GM23338 (cell line): ENCODE measurements at regions not wholly inside any gene's neighbourhood (a gene's known extent, or its start where the extent isn't known, plus 50 kb on each side); places are given as distances from the start of the nearest gene placed in this dataset.

Source experiments
- CREB1 ChIP-seq: fragments of 250-450 bp; sonication (Bioruptor Pico); IDR thresholded peaks from 2 replicates; pipeline ENCODE4 v1.5.0; 2020; ENCODE audit warnings: low read depth, mild to moderate bottlenecking, moderate library complexity
- EZH2 ChIP-seq: fragments of 200-600 bp; sonication (generic); IDR thresholded peaks from one replicate; pipeline ENCODE4 v1.8.0; 2017; ENCODE audit warnings: antibody characterized with exemption, mild to moderate bottlenecking, low read depth; ENCODE audit not compliant: unreplicated experiment
- EZH2phosphoT487 ChIP-seq: fragments of 200-600 bp; sonication (generic); IDR thresholded peaks from one replicate; pipeline ENCODE4 v1.8.1; 2018; ENCODE audit warnings: antibody characterized with exemption; ENCODE audit not compliant: unreplicated experiment
- JUNB ChIP-seq: IDR thresholded peaks from one replicate; pipeline ENCODE4 v1.6.1; 2016; ENCODE audit warnings: antibody characterized with exemption; ENCODE audit not compliant: unreplicated experiment
- NANOG ChIP-seq: IDR thresholded peaks from 2 replicates; pipeline ENCODE4 v1.6.1; 2016; ENCODE audit warnings: antibody characterized with exemption, borderline replicate concordance
- POLR2AphosphoS5 ChIP-seq: IDR thresholded peaks from 2 replicates; pipeline ENCODE4 v1.6.1; 2016; ENCODE audit warnings: antibody characterized with exemption, low read depth
- STAT1 ChIP-seq: IDR thresholded peaks from one replicate; pipeline ENCODE4 v1.6.1; 2016; ENCODE audit warnings: antibody characterized with exemption; ENCODE audit not compliant: unreplicated experiment
- TF ChIP-seq, protein P1 (sequence below), 2 experiments: fragments of 200-600 bp in 1 of 2; sonication (generic) in 1 of 2; conservative IDR thresholded peaks; 2 replicates each; pipeline versions ENCODE4 v1.5.1 to v1.6.1; 2016 to 2017; ENCODE audit warnings: antibody characterized with exemption in 2 of 2, low read depth in 2 of 2, mild to moderate bottlenecking in 2 of 2, moderate library complexity in 1 of 2
- TF ChIP-seq, protein P2 (sequence below): IDR thresholded peaks from one replicate; pipeline ENCODE4 v1.6.1; 2018; ENCODE audit warnings: antibody characterized with exemption; ENCODE audit not compliant: unreplicated experiment
- TF ChIP-seq, protein P3 (sequence below): fragments of 250-450 bp; sonication (Bioruptor Pico); IDR thresholded peaks from 2 replicates; pipeline ENCODE4 v1.5.0; 2020; ENCODE audit warnings: mild to moderate bottlenecking, moderate library complexity
- TF ChIP-seq, protein P4 (sequence below): IDR thresholded peaks from 2 replicates; pipeline ENCODE4 v1.6.1; 2016; ENCODE audit warnings: antibody characterized with exemption

DNA sequence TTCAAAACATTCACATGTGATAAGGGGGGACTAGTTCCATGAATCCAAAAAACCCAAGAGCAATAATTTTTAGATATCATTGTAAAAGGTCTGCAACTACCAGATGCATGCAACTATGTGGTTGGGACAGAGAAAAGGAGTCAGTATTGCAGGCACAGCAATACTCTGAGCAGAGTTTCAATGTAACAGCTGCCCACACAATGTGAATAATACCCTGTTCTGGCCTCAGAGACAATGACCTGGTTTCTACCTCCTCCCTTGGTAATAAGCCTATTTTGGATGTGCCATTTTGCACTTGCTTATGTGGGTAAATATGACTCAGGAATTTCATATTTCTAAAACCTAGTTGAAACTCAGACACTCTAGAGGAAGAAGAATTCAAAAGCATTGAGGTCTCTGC, 194.8 kb upstream of the RASGEF1B start:
- TF ChIP-seq, protein P1, sequence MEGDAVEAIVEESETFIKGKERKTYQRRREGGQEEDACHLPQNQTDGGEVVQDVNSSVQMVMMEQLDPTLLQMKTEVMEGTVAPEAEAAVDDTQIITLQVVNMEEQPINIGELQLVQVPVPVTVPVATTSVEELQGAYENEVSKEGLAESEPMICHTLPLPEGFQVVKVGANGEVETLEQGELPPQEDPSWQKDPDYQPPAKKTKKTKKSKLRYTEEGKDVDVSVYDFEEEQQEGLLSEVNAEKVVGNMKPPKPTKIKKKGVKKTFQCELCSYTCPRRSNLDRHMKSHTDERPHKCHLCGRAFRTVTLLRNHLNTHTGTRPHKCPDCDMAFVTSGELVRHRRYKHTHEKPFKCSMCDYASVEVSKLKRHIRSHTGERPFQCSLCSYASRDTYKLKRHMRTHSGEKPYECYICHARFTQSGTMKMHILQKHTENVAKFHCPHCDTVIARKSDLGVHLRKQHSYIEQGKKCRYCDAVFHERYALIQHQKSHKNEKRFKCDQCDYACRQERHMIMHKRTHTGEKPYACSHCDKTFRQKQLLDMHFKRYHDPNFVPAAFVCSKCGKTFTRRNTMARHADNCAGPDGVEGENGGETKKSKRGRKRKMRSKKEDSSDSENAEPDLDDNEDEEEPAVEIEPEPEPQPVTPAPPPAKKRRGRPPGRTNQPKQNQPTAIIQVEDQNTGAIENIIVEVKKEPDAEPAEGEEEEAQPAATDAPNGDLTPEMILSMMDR (conservative IDR thresholded peaks at IDR 0.05; ENCODE audit: low read depth in 2 of 2), result no peak
- TF ChIP-seq POLR2AphosphoS5 (no peak), JUNB (no peak), EZH2 (no peak), EZH2phosphoT487 (no peak), CREB1 (CRISPR knock-in tag) (no peak), NANOG (no peak), STAT1 (no peak)
- TF ChIP-seq, protein P2, sequence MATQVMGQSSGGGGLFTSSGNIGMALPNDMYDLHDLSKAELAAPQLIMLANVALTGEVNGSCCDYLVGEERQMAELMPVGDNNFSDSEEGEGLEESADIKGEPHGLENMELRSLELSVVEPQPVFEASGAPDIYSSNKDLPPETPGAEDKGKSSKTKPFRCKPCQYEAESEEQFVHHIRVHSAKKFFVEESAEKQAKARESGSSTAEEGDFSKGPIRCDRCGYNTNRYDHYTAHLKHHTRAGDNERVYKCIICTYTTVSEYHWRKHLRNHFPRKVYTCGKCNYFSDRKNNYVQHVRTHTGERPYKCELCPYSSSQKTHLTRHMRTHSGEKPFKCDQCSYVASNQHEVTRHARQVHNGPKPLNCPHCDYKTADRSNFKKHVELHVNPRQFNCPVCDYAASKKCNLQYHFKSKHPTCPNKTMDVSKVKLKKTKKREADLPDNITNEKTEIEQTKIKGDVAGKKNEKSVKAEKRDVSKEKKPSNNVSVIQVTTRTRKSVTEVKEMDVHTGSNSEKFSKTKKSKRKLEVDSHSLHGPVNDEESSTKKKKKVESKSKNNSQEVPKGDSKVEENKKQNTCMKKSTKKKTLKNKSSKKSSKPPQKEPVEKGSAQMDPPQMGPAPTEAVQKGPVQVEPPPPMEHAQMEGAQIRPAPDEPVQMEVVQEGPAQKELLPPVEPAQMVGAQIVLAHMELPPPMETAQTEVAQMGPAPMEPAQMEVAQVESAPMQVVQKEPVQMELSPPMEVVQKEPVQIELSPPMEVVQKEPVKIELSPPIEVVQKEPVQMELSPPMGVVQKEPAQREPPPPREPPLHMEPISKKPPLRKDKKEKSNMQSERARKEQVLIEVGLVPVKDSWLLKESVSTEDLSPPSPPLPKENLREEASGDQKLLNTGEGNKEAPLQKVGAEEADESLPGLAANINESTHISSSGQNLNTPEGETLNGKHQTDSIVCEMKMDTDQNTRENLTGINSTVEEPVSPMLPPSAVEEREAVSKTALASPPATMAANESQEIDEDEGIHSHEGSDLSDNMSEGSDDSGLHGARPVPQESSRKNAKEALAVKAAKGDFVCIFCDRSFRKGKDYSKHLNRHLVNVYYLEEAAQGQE, result no peak
- TF ChIP-seq, protein P3, sequence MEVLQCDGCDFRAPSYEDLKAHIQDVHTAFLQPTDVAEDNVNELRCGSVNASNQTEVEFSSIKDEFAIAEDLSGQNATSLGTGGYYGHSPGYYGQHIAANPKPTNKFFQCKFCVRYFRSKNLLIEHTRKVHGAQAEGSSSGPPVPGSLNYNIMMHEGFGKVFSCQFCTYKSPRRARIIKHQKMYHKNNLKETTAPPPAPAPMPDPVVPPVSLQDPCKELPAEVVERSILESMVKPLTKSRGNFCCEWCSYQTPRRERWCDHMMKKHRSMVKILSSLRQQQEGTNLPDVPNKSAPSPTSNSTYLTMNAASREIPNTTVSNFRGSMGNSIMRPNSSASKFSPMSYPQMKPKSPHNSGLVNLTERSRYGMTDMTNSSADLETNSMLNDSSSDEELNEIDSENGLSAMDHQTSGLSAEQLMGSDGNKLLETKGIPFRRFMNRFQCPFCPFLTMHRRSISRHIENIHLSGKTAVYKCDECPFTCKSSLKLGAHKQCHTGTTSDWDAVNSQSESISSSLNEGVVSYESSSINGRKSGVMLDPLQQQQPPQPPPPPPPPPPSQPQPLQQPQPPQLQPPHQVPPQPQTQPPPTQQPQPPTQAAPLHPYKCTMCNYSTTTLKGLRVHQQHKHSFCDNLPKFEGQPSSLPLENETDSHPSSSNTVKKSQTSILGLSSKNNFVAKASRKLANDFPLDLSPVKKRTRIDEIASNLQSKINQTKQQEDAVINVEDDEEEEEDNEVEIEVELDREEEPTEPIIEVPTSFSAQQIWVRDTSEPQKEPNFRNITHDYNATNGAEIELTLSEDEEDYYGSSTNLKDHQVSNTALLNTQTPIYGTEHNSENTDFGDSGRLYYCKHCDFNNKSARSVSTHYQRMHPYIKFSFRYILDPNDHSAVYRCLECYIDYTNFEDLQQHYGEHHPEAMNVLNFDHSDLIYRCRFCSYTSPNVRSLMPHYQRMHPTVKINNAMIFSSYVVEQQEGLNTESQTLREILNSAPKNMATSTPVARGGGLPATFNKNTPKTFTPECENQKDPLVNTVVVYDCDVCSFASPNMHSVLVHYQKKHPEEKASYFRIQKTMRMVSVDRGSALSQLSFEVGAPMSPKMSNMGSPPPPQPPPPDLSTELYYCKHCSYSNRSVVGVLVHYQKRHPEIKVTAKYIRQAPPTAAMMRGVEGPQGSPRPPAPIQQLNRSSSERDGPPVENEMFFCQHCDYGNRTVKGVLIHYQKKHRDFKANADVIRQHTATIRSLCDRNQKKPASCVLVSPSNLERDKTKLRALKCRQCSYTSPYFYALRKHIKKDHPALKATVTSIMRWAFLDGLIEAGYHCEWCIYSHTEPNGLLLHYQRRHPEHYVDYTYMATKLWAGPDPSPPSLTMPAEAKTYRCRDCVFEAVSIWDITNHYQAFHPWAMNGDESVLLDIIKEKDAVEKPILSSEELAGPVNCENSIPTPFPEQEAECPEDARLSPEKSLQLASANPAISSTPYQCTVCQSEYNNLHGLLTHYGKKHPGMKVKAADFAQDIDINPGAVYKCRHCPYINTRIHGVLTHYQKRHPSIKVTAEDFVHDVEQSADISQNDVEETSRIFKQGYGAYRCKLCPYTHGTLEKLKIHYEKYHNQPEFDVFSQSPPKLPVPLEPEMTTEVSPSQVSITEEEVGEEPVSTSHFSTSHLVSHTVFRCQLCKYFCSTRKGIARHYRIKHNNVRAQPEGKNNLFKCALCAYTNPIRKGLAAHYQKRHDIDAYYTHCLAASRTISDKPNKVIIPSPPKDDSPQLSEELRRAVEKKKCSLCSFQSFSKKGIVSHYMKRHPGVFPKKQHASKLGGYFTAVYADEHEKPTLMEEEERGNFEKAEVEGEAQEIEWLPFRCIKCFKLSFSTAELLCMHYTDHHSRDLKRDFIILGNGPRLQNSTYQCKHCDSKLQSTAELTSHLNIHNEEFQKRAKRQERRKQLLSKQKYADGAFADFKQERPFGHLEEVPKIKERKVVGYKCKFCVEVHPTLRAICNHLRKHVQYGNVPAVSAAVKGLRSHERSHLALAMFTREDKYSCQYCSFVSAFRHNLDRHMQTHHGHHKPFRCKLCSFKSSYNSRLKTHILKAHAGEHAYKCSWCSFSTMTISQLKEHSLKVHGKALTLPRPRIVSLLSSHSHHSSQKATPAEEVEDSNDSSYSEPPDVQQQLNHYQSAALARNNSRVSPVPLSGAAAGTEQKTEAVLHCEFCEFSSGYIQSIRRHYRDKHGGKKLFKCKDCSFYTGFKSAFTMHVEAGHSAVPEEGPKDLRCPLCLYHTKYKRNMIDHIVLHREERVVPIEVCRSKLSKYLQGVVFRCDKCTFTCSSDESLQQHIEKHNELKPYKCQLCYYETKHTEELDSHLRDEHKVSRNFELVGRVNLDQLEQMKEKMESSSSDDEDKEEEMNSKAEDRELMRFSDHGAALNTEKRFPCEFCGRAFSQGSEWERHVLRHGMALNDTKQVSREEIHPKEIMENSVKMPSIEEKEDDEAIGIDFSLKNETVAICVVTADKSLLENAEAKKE, result no peak
- TF ChIP-seq, protein P4, sequence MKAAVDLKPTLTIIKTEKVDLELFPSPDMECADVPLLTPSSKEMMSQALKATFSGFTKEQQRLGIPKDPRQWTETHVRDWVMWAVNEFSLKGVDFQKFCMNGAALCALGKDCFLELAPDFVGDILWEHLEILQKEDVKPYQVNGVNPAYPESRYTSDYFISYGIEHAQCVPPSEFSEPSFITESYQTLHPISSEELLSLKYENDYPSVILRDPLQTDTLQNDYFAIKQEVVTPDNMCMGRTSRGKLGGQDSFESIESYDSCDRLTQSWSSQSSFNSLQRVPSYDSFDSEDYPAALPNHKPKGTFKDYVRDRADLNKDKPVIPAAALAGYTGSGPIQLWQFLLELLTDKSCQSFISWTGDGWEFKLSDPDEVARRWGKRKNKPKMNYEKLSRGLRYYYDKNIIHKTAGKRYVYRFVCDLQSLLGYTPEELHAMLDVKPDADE, result no peak
